Activated T-helper 9 cell treated with anti-CD3 and anti-CD28 coated beads, Interleukin-2, amount 50 U/mL, for 16 hours (primary cell): ENCODE measurements at regions not wholly inside any gene's neighbourhood (a gene's known extent, or its start where the extent isn't known, plus 50 kb on each side); places are given as distances from the start of the nearest gene placed in this dataset.
"Not testable (repeated sequence)": the region's sequence is repeated elsewhere in the genome, so short reads cannot be mapped to it uniquely, and the experiment has no call there.

ENCODE experiments used
- DNase-seq: peaks from one replicate; pipeline ENCODE4 v3.0.0-alpha.2; 2020; ENCODE audit warnings: low read depth

DNA sequence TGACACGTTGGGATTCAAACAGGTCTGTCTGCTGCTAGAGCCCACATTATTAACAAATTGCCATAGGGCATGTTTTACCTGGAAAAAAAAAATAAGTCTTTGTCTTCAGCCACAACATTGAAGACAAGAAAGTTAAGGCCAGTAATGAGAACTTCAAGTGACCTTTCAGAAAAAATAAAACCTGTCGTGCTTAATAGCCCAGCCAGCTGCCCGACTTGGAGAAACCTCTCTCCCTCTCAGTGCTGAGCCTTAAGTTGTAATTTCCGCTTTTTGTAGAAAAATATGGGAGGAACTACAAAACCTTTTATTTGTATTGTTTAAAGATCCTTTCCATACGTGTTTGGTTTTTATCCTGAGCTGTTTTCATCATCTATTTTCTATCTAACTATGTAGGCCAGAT lies 454.3 kb upstream of the SLITRK6 start:
- DNase-seq = not testable (repeated sequence)

DNA sequence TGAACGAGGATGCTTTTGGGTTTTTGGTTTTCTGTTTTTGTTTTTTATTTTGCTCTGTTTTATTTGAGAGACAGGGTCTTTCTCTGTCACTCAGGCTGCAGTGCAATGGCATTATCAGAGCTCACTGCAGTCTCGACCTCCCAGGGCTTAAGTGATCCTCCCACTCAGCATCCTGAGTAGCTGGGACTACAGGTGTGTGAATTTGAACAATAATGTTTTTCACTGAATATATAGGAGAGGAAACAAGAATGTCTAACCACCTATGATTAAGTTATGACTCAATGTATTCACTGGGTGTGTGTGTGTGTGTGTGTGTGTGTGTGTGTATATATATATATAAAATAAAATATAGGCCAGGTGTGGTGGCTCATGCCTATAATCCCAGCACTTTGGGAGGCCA lies 456.6 kb upstream of the SLITRK6 start:
- not testable (repeated sequence) for DNase-seq

DNA sequence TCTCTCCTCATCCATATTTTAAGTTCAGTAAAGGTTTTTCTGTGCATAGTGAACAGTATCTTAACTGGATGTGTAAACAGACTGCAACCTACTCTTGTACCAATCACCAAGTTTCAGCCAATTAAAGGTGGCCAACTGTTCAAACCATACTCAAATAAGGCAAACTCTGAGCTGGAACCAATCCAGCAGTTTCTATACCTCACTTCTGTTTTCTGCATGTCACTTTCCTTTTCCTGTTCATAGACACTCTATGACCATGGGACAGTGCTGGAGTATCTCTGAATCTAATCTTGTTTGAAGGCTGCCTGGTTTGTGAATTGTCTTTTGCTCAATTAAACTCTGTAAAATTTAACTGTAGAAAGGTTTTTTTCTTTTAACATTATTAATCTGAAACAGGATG lies 470.3 kb upstream of the SLITRK6 start:
- DNase-seq = no peak

DNA sequence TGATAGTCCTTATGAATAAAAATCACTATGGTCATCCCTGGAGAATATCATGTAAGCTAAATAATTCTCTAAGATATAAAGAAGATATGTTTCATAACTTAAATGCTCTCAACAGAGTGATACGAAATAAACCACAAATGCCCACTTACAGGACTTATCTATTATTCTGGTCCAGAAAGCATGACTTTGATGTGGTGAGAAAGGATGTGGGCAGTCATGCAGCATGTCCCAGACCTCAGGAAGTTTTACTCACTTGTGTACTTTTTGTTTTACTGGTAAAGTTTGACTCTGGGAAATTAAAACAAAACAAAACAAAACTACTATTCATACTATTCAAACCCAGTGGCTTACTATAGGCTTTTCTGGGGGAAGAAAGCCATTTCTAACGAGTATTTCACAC lies 483.2 kb upstream of the SLITRK6 start:
- no peak for DNase-seq

DNA sequence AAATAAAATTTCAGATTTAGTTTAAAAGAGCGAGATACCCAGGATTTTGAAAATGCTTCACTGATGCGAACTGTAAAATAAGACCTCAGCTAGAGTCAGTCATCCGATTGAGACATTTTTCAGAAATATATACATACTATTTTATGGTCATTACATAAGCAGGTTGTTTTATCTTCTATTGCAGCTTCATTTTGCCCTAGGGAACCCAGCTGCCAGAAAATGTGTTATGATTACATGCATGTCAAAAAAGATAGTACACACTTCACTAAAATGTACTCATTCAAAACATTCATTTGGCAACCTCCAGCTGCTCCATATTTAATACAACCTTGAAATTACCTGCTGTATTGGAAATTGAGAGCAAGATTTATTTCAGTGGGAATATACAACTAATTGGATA lies 483.8 kb upstream of the SLITRK6 start:
- no peak for DNase-seq

DNA sequence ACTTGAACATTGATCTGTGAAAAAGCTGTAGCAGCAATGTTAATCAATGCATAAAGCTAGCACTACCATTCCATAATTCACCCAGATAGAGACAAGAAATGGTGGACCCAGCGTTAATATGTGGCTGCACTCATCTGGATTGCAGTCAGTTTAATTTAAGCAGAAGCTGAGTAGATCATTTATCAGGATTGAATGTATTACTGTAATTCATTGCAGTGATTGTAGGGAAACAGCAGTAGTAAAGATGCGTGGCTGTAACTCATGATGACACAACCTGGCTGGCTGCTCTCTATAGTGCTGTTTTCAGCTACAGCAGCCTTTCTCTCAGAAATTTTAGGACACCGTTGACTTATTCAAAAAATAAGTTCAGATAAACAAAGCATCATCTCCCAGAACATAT lies 499.5 kb upstream of the SLITRK6 start:
- no peak for DNase-seq

DNA sequence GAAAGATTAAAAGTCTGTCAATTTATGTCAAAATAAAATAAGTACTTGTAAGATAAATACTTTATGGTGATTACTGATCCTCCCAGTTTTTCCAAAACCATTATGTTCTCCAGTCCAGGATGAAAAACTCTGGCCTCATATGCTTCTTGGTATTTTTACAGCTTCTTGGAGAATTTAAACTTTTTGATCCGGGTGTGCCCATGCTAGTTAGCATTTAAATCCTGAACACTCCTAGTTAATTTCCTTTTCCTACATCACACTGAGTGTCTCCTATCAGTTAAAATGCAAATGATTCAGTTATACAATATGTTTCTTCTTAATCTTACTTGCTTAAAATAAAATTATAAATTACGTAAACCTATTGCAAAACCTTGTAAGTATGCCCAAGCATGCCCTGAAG lies 499.9 kb upstream of the SLITRK6 start:
- no peak for DNase-seq

DNA sequence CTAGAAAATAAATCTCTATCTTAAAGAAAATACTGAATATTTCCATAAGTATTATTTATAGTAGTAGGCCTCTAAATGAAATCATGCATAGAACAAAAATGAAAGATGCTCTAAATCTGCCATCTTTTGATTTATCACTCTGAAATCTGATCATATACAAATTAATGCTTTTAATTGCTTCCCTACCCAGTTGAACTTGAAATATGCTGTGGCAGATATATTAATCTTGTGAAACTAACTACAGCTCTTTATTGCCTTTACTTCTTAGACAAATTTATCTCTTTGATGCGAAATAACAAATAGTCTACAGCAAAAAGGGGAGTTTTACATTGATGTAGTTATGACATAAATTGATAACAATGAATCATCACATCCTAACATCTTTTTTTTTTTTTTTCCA lies 510.7 kb upstream of the SLITRK6 start:
- DNase-seq = no peak

DNA sequence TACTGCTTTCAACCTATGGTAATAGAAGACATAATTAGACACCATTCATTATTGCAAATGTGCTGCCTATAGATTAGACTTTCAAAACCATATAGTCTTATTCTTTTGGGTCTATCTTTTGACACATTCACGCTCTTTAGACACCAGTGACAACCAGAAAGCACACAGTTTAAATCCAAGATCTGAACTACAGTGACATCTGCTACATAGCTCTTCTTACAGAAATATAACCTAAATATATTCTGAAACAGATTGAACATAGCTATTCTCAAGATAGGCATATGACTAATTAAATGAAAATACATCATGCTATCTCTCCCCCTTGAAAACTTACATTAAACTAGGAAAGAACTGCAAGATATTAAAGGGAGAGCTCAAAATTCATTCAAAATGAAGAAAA lies 514.2 kb upstream of the SLITRK6 start:
- DNase-seq = no peak

DNA sequence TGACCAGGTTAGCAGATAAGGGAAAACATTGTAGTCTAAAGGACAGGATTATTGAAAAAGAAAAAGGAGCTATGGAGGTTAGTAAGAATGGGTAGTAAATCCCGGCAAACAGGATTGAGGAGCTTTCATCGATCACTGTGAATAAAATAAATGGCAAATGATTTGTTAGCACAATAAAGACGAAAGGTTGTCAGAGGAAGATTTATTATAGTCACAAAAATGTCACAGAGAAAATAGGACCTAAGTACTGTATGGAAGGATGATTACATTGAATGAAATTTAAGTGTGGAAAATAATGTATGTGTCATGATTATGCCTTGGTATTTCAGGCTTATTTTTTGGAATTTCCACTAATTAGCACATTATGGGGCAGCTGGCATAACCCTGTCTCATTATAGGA lies 519.2 kb upstream of the SLITRK6 start:
- no peak for DNase-seq

DNA sequence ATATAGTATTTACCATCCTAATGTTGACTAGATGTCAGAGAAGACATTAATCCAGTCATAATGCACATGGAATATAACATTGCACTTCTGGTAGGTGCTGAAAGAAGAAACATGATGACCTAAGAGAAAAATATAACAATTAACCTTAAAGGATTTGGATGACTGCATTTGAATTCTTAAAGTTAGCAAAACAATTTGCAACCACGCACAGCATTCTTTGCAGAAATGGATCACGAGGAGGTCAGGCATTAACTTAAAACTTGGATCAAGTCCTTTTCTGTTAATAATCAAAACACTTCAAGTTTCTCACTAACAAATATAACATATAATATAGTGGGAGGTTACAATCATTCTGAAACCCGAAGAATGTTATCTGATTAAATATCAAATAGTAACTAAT lies 525.0 kb upstream of the SLITRK6 start:
- DNase-seq = no peak

DNA sequence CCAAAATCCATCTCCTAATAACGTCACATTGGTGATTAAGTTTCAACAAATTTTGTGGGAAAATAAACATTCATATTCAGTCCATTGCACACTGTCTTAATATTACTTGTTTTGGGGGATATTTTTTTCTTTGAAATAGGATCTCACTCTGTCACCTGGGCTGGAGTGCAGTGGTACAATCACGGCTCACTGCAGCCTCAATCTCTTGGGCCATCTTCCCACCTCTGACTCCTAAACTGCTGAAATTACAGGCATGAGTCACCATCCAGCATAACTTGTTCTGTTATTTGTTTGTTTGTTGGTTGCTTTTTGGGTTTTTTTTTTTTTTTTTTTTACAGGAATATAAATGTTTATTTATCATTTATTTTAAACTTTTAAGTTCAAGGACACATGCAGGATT lies 556.1 kb upstream of the SLITRK6 start:
- no peak for DNase-seq

DNA sequence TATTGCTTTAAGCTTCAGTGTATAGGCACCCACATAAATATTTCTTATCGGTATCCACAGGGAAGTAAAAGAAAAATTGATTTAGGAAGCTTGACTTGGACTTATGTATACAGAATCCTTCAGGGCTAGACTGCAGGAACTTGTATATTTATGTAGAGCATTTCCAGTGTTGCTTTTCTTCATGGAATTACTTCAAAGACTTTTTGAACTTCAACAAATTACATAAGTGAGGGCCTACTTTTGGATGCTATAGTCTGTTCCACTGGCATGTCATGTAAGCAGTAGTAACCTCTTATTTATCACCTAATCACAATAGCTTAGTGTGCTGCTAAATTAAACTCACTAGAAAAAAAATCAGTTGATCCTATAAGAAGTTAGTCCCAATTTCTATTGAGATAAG lies 557.9 kb upstream of the SLITRK6 start:
- no peak for DNase-seq

DNA sequence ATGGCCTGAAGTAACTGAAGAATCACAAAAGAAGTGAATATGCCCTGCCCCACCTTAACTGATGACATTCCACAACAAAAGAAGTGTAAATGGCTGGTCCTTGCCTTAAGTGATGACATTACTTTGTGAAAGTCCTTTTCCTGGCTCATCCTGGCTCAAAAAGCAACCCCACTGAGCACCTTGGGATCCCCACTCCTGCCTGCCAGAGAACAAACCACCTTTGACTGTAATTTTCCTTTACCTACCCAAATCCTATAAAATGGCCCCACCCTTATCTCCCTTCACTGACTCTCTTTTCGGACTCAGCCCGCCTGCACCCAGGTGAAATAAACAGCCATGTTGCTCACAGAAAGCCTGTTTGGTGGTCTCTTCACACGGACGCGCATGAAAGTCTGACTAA lies 564.5 kb upstream of the SLITRK6 start:
- DNase-seq = not testable (repeated sequence)

DNA sequence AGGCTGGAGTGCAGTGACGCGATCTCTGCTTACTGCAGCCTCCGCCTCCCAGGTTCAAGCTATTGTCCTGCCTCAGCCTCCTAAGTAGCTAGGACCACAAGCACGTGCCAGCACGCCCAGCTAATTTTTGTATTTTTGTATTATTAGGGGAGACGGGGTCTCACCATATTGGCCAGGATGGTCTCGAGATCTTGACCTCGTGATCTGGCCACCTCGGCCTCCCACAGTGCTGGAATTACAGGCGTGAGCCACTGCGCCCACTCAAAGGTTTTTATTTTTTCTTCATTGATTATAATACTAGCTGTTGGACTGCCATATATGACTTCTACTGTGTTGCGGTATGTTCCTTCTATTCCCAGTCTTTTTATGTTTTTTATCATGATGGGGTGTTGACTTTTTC lies 569.7 kb upstream of the SLITRK6 start:
- no peak for DNase-seq

DNA sequence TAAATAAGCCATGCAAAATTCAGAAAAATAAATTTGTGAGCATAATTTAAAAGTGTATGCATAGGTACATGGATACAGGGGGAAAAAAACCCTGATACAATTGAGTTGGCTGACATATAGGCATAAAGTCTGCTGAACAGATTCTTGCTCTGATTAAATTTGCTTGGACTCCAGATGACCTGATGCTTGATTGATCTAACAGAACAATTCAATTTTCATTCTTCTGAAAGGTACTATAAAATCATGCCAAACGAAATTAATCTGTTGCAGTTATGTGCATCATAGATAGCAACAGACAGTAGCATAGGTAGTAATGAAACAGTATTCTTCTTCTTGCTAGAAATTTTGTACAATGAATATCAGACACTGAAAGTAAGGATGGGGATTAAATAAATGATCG lies 578.2 kb upstream of the SLITRK6 start:
- no peak for DNase-seq

DNA sequence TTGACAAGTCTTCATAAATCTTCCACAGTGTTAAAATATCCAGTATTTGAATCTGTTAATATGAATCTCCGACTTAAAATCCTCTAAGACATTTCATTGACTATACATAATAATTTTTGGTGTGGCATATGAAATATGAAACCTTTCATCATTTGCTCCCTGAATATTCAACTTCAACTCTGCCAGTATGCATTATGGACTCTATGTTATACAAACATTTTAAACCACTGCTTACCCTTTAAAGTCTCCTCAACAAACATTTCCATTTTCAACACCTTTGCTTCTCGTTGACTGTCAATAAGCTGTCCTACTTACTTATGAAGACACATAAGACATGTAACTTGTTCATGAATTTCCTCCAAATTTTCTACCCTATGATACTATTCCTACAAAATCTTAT lies 579.4 kb upstream of the SLITRK6 start:
- DNase-seq = no peak

DNA sequence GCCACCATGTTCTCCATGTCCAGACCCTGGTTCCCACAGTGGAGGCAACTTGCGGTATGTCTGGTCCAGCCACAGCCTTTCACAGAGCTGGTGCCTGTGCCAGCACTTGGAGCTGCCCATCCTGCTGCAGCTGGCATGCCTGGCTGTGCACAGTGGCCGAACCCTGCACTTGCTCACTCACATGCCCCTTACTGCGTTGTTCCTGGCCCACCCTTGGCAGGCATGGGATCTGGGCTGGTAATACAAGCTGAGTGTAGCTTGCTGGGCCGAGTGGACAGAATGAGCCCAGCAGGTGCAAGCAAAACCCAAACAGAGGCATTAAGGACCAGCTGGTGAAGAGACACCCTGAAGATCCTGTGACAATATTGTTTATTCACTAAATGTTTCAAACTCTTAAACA lies 583.9 kb upstream of the SLITRK6 start:
- no peak for DNase-seq

DNA sequence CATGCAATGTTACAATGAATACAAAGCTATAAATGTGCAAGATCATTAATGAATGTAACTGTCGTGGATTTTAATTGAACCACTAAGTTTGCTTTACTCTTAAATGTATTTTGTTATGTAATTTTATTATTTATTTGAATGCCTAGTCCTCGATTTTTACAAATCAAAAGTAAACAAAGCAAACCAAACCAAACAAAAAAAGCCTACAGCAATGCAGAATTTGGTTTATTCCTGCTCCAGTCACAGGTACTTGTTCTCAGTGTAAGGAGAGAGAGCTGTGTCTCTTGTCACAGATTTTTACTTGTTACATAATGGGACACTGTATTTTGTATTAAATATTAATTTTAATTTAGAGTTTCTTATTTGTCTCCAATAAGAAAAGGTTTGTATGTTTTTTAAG lies 584.3 kb upstream of the SLITRK6 start:
- no peak for DNase-seq

DNA sequence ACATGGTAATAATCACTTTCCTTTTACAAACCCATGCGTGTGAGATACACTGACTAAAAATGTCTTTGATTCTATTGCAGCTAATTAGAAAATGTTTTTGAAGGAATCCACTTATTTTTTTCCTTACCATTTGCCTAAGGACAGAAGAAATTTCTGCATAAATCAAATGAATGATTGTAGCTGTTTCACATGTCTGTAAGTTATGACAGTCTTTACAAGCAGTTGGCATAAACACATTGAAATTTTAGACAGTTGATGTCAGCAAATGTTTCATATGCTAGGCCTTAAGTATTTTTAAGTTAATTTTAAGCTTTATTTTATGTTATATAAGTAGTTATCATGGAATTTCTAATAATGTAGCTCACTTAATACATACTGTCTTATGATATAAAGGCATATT lies 598.4 kb upstream of the SLITRK6 start:
- DNase-seq = no peak

DNA sequence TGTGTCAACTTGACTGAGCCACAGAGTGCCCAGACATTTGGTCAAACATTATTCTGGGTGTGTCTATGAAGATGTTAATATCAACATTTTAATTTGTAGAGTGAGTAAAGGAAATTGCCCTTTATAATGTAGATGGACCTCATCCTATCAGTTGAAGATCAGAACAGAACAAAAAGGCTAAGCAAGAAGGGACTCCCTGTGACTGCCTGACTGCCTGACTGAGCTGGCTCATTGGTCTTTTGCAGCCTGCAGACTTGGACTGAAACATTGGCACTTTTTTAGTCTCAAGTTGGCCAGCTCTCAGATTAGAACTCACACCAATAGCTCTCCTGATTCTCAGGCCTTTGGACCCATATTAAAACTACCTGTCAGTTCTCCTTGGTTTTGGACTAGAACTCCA lies 600.4 kb upstream of the SLITRK6 start:
- no peak for DNase-seq

DNA sequence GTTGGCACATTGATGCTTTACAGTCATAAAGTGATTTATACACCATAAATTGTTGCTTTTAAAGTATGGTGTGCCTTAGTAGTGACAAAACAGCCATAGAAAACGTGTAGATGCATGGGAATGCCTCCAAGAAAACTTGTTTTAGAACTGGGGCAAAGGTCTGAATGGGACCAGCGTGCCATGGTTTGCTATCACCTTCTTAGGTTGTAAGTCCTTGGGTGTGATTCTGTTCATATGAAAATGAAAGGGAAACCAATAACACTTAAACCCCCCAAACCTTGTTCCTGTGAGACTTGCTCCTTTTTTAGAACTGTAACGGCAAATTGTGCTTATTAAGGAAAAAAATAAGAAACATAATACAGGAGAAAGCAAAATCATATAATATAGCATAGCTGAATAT lies 603.3 kb upstream of the SLITRK6 start:
- DNase-seq = no peak

DNA sequence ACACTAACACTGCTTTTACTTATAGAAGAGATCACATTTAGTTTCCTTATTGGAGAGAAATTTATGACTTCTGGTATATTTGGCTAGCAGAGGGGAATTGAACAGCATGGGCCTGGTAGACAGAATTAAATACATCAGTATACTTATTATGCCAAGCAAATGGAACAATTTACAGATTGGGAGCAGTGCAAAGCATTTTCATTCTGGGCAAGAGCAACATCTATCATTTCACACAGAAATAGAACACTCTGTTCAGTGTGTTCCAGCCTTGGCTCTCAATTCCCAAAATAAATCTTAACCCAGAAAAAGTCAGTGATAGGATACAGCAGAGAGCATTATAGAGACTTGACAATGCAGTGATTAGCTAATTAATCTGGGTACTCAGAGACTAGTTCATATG lies 604.0 kb upstream of the SLITRK6 start:
- DNase-seq = no peak

DNA sequence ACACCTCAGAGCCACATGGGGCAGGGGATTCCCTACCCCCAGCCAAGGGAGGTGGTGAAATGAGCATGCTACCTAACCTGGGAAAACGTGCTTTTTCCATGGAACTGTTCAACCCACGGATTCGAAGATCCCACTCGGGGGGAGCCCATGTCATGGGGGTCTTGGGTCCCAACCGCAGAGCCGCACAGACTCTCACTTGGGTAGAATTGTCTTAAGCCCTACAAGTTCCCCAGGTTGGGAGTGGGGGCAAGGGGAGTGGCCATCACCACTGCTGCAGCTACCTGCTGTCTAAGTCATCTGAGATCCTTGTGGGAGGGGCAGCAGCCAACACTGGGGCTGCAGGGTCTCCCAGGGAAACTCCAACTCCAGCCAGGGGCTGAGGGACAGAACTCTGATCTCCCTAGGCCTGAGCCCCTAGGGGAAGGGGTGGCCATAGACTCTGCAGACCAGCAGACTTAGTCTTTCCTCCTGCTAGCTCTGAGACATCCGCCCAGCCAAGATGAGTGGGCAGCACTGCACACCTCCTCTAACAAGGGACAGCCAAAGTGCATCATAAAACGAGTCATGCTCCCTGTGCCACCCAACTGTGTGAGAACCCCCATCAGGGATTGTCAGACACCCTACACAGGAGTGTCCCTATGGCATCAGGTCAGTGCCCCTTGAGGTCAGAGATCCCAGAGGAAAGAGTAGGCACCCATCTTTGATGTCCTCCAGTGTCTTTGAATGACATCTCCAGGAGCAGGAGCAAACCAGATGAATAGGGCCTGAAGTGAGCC lies 610.4 kb upstream of the SLITRK6 start:
- no peak for DNase-seq
